CD14-positive monocyte (primary cell): ENCODE measurements at regions not wholly inside any gene's neighbourhood (a gene's known extent, or its start where the extent isn't known, plus 50 kb on each side); places are given as distances from the start of the nearest gene placed in this dataset.

Experiments used
- DNase-seq, 3 donors: peaks; one replicate each; pipeline ENCODE4 v3.0.0-alpha.2; 2011 to 2022
- H2AFZ ChIP-seq: 2 replicates; pipeline ENCODE4 v1.6.0; 2012; ENCODE audit warnings: mild to moderate bottlenecking, low read depth, low read length, inconsistent platforms; ENCODE audit not compliant: insufficient read depth, poor library complexity, severe bottlenecking
- H3K27ac ChIP-seq, 2 donors: 1 replicate in 1 of 2; 2 replicates in 1 of 2; pipeline ENCODE4 v1.5.1; 2012 to 2013; ENCODE audit warnings: low read length in 2 of 2, control low read depth in 1 of 2, inconsistent platforms in 1 of 2, low read depth in 1 of 2, mild to moderate bottlenecking in 1 of 2
- H3K27me3 ChIP-seq, 2 donors: one replicate each; pipeline versions ENCODE4 v1.6.0 to v1.6.1; 2011 to 2013; ENCODE audit warnings: low read length in 2 of 2; ENCODE audit not compliant: control insufficient read depth in 2 of 2, insufficient read depth in 2 of 2
- H3K36me3 ChIP-seq, 2 donors: replicated peaks in 1 of 2; 1 replicate in 1 of 2; 2 replicates in 1 of 2; pipeline versions ENCODE4 v1.5.1 to v1.6.1; 2012 to 2013; ENCODE audit warnings: low read length in 2 of 2, control low read depth in 1 of 2, inconsistent platforms in 1 of 2, mild to moderate bottlenecking in 1 of 2; ENCODE audit not compliant: insufficient read depth in 2 of 2, control insufficient read depth in 1 of 2
- H3K4me1 ChIP-seq, 2 donors: 1 replicate in 1 of 2; 2 replicates in 1 of 2; pipeline versions ENCODE4 v1.5.1 to v1.6.1; 2012 to 2013; ENCODE audit warnings: low read length in 2 of 2, control low read depth in 1 of 2, inconsistent platforms in 1 of 2, mild to moderate bottlenecking in 1 of 2, moderate library complexity in 1 of 2; ENCODE audit not compliant: insufficient read depth in 2 of 2, control insufficient read depth in 1 of 2
- H3K4me2 ChIP-seq: replicated peaks from 2 replicates; pipeline ENCODE3; 2012; ENCODE audit warnings: low read length, moderate library complexity, mild to moderate bottlenecking; ENCODE audit not compliant: poor library complexity, severe bottlenecking; ENCODE audit errors: extremely low read depth
- H3K4me3 ChIP-seq, 3 experiments: fragments of 200-600 bp in 1 of 3; sonication (generic) in 1 of 3; replicated peaks in 1 of 3; 1 replicate in 2 of 3; 2 replicates in 1 of 3; pipeline ENCODE4 v1.5.1; 2011 to 2013; ENCODE audit warnings: low read length in 3 of 3, mild to moderate bottlenecking in 3 of 3, control low read depth in 2 of 3, low read depth in 2 of 3, inconsistent platforms in 1 of 3, moderate library complexity in 1 of 3
- H3K79me2 ChIP-seq: 2 replicates; pipeline ENCODE4 v1.6.0; 2012; ENCODE audit warnings: mild to moderate bottlenecking, control low read depth, inconsistent platforms, low read length, moderate library complexity; ENCODE audit not compliant: insufficient read depth
- H3K9ac ChIP-seq: 2 replicates; pipeline ENCODE4 v1.6.0; 2017; ENCODE audit warnings: low read length, mild to moderate bottlenecking; ENCODE audit not compliant: insufficient read depth, poor library complexity, severe bottlenecking
- H3K9me3 ChIP-seq, 2 donors: replicated peaks in 1 of 2; 1 replicate in 1 of 2; 2 replicates in 1 of 2; pipeline versions ENCODE4 v1.5.1 to v1.6.1; 2012 to 2013; ENCODE audit warnings: low read length in 2 of 2, control low read depth in 1 of 2; ENCODE audit not compliant: control insufficient read depth in 1 of 2, insufficient read depth in 1 of 2
- H4K20me1 ChIP-seq: 2 replicates; pipeline ENCODE4 v1.6.0; 2012; ENCODE audit warnings: mild to moderate bottlenecking, low read length, control low read depth, moderate library complexity; ENCODE audit not compliant: insufficient read depth
- H3K27ac Mint-ChIP-seq, 7 donors: one replicate each; pipeline ENCODE4 v1.8.0; 2020; ENCODE audit warnings: mild to moderate bottlenecking in 7 of 7, mixed read lengths in 7 of 7, moderate library complexity in 6 of 7, inconsistent platforms in 2 of 7
- H3K27me3 Mint-ChIP-seq, 3 donors: one replicate each; pipeline ENCODE4 v1.8.0; 2021 to 2022; ENCODE audit warnings: low read depth in 3 of 3, mild to moderate bottlenecking in 3 of 3, mixed read lengths in 3 of 3, moderate library complexity in 3 of 3, inconsistent platforms in 1 of 3
- H3K36me3 Mint-ChIP-seq, 2 donors: one replicate each; pipeline ENCODE4 v1.8.0; 2020; ENCODE audit warnings: mixed read lengths in 2 of 2, inconsistent platforms in 1 of 2, mild to moderate bottlenecking in 1 of 2
- H3K4me1 Mint-ChIP-seq: one replicate; pipeline ENCODE4 v1.8.0; 2020; ENCODE audit warnings: mild to moderate bottlenecking, mixed read lengths
- H3K4me3 Mint-ChIP-seq, 2 donors: one replicate each; pipeline ENCODE4 v1.8.0; 2020; ENCODE audit warnings: mild to moderate bottlenecking in 2 of 2, mixed read lengths in 2 of 2, moderate library complexity in 1 of 2
- H3K9me3 Mint-ChIP-seq, 7 donors: one replicate each; pipeline ENCODE4 v1.8.0; 2020 to 2022; ENCODE audit warnings: mixed read lengths in 7 of 7, mild to moderate bottlenecking in 6 of 7, moderate library complexity in 6 of 7, inconsistent platforms in 2 of 7
- WGBS: methylation state at CpG from one replicate; pipeline ENCODE4 v1.1.5; 2013; ENCODE audit warnings: missing lambda C conversion rate; ENCODE audit not compliant: insufficient coverage; 5-methylcytosine and 5-hydroxymethylcytosine counted together
- intact Hi-C, 2 donors: fragments of 100-400 bp; cut with micrococcal nuclease; formaldehyde crosslinking; loops; one replicate each; pipeline versions ENCODE4 v1.15.0 to v1.15.1; 2023
- TF ChIP-seq, protein P1 (sequence below): fragments of 200-600 bp; IDR thresholded peaks from one replicate; pipeline ENCODE4 v1.8.0; 2022; ENCODE audit warnings: antibody characterized with exemption, mild to moderate bottlenecking

GRCh38 chr4:27121830-27122229 is 261.2 kb downstream of the STIM2 start:
- DNase-seq: no peak
- Mint-ChIP-seq H3K27me3 (peaks cover 0 to 4% (median 1%) of the 10 kb centered on the region in 3 donors), H3K36me3 (no peaks in the 10 kb centered on the region), H3K4me1 (no peaks in the 10 kb centered on the region), H3K4me3 (no peak overlapping the region), H3K27ac (no peak overlapping the region), H3K9me3 (peaks cover 0 to 4% (median 0%) of the 10 kb centered on the region in 7 donors)
- Histone ChIP-seq H3K36me3 (no peaks in the 10 kb centered on the region), H3K27me3 (no peaks in the 10 kb centered on the region), H3K27ac (no peak overlapping the region), H3K9ac (no peak overlapping the region), H3K4me1 (no peaks in the 10 kb centered on the region), H3K9me3 (no peaks in the 10 kb centered on the region), H3K4me2 (no peak overlapping the region), H3K79me2 (no peaks in the 10 kb centered on the region), H2AFZ (no peak overlapping the region), H4K20me1 (no peaks in the 10 kb centered on the region), H3K4me3 (no peak overlapping the region)
- intact Hi-C loops: no loop called here
- TF ChIP-seq, protein P1, sequence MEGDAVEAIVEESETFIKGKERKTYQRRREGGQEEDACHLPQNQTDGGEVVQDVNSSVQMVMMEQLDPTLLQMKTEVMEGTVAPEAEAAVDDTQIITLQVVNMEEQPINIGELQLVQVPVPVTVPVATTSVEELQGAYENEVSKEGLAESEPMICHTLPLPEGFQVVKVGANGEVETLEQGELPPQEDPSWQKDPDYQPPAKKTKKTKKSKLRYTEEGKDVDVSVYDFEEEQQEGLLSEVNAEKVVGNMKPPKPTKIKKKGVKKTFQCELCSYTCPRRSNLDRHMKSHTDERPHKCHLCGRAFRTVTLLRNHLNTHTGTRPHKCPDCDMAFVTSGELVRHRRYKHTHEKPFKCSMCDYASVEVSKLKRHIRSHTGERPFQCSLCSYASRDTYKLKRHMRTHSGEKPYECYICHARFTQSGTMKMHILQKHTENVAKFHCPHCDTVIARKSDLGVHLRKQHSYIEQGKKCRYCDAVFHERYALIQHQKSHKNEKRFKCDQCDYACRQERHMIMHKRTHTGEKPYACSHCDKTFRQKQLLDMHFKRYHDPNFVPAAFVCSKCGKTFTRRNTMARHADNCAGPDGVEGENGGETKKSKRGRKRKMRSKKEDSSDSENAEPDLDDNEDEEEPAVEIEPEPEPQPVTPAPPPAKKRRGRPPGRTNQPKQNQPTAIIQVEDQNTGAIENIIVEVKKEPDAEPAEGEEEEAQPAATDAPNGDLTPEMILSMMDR: no peak
- 89% methylated on average over 5 of the region's 5 CpGs for WGBS

- no peaks in the 10 kb centered on the region for H4K20me1 ChIP-seq
- intact Hi-C loops: no loop called here
- no peaks in the 10 kb centered on the region for H3K27me3 ChIP-seq
- no peak for DNase-seq
- Mint-ChIP-seq H3K36me3 (no peaks in the 10 kb centered on the region), H3K4me1 (no peaks in the 10 kb centered on the region), H3K27ac (no peak overlapping the region), H3K9me3 (peaks cover 0 to 4% (median 1%) of the 10 kb centered on the region in 7 donors), H3K4me3 (no peak overlapping the region), H3K27me3 (peaks cover 0 to 4% (median 1%) of the 10 kb centered on the region in 3 donors)
- H3K27ac ChIP-seq: no peak overlapping the region
- H3K4me2 ChIP-seq: no peak overlapping the region
- no peaks in the 10 kb centered on the region for H3K9me3 ChIP-seq
- 59% methylated on average over 2 of the region's 3 CpGs for whole genome bisulfite sequencing
- no peaks in the 10 kb centered on the region for H3K79me2 ChIP-seq
- no peaks in the 10 kb centered on the region for H3K4me1 ChIP-seq
- H2AFZ ChIP-seq: no peak overlapping the region
- TF ChIP-seq, protein P1: no peak
- no peak overlapping the region for H3K9ac ChIP-seq
- H3K4me3 ChIP-seq: no peak overlapping the region
- no peaks in the 10 kb centered on the region for H3K36me3 ChIP-seq
Measured at GRCh38 chr4:27123123-27123768, 262.6 kb downstream of the STIM2 start.
